ENCODE measurements at regions not wholly inside any gene's neighbourhood (a gene's known extent, or its start where the extent isn't known, plus 50 kb on each side); places are given as distances from the start of the nearest gene placed in this dataset.

DNA sequence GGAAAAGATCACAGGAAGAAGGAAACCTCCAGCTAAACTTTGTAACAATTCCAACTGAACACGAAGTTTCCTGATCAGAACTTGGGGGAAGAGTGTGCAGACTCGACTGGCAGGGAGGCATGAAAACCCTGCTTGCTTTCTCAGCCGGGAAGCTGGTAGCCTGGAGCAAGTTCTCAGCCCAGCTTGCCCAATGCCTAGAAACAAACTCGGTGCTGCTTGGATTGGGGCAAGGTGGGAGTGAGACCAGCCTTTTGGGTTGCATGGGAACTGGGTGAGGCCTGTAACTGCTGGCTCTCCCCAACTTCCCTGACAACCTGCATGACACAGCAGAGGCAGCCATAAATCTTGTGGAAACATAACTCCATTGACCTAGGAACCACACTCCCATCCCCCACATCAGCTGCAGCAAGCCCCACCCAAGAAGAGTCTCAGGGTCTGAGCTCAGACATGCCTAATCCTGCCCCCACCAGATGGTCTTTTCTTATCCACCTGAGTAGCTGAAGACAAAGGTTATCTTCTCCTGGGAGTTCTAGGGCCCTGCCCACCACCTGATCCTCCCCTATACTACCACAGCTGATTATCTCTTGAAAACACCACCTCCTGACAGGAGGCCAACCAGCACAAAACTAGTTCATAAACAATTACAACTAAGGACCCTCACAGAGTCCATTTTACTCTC lies 1859.7 kb upstream of the CELF4 start:
- WGBS: 96% methylated on average over 4 of the region's 4 CpGs
- H3K4me1 ChIP-seq (ENCODE audit: control insufficient read depth in 2 of 2, insufficient read depth in 2 of 2, low read length in 2 of 2): no peaks in the 10 kb centered on the region
- no peak for DNase-seq (ENCODE audit: low read depth in 6 of 9, low spot score in 9 of 9)

DNA sequence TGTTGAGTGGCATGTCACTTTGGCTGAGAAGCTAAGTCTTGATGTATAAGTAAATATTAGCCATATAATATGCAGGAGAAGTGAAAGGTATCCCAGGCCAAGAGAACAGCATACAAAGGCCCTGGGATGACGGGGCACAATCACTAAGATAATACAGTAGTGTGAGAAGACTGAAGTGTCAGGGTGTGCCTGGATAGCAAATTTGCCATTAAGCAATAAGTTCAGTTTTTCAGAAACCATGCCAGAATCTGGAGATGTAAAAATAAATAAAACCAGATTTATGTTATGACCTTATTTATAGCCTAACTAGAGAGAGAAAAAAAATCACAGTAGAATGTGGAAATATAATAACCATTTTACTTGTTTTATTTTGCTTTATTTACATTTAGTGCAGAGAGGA lies 1858.7 kb upstream of the CELF4 start:
- no peaks in the 10 kb centered on the region for H3K36me3 ChIP-seq (ENCODE audit: control insufficient read depth in 2 of 2, insufficient read depth in 2 of 2, low read length in 1 of 2)
- H3K9me3 ChIP-seq (ENCODE audit: control insufficient read depth in 2 of 2, insufficient read depth in 1 of 2, low read length in 1 of 2): no peaks in the 10 kb centered on the region
- H3K4me3 ChIP-seq (ENCODE audit: low read length in 2 of 2): no peak overlapping the region
- no peaks in the 10 kb centered on the region for H3K27me3 ChIP-seq (ENCODE audit: control insufficient read depth in 2 of 2, insufficient read depth in 1 of 2, low read length in 1 of 2)
- H3K27ac ChIP-seq (ENCODE audit: low read depth in 1 of 2, low read length in 1 of 2): no peak overlapping the region
- DNase-seq (ENCODE audit: low read depth in 6 of 9, low spot score in 9 of 9): no peak
- WGBS: 97% methylated on average over 1 of the region's 1 CpG
- H3K4me1 ChIP-seq (ENCODE audit: control insufficient read depth in 2 of 2, insufficient read depth in 2 of 2, low read length in 2 of 2): no peaks in the 10 kb centered on the region

More for the DNA sequence above, 1859.7 kb upstream of the CELF4 start:
- Histone ChIP-seq H3K9me3 (ENCODE audit: control insufficient read depth in 2 of 2, insufficient read depth in 1 of 2, low read length in 1 of 2) (no peaks in the 10 kb centered on the region), H3K27me3 (ENCODE audit: control insufficient read depth in 2 of 2, insufficient read depth in 1 of 2, low read length in 1 of 2) (no peaks in the 10 kb centered on the region), H3K27ac (ENCODE audit: low read depth in 1 of 2, low read length in 1 of 2) (no peak overlapping the region), H3K36me3 (ENCODE audit: control insufficient read depth in 2 of 2, insufficient read depth in 2 of 2, low read length in 1 of 2) (no peaks in the 10 kb centered on the region), H3K4me3 (ENCODE audit: low read length in 2 of 2) (no peak overlapping the region)

DNA sequence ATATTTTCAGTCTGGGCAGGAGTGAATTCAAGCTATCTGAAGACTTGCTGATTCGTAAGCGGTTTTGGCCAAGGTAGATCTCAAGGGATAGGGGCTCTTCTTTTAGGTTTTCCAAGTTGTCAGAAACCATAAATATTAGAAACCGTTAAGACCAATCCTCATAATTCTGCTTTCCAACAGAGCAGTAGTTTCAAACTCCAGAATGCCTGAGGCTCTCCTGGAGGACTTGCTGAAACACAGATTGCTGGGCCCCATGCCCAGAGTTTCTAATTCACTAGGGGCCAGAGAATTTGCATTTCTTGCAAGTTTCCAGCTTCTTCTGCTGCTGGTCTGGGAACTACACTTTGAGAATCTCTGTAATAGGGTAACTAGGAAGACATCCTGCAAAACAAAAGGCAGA lies 1855.7 kb upstream of the CELF4 start:
- H3K27ac ChIP-seq (ENCODE audit: low read depth in 1 of 2, low read length in 1 of 2): no peak overlapping the region
- no peak for DNase-seq (ENCODE audit: low read depth in 6 of 9, low spot score in 9 of 9)
- WGBS: 96% methylated on average over 3 of the region's 3 CpGs
- no peak overlapping the region for H3K4me3 ChIP-seq (ENCODE audit: low read length in 2 of 2)
- no peaks in the 10 kb centered on the region for H3K4me1 ChIP-seq (ENCODE audit: control insufficient read depth in 2 of 2, insufficient read depth in 2 of 2, low read length in 2 of 2)
- no peaks in the 10 kb centered on the region for H3K27me3 ChIP-seq (ENCODE audit: control insufficient read depth in 2 of 2, insufficient read depth in 1 of 2, low read length in 1 of 2)
- H3K36me3 ChIP-seq (ENCODE audit: control insufficient read depth in 2 of 2, insufficient read depth in 2 of 2, low read length in 1 of 2): no peaks in the 10 kb centered on the region
- no peaks in the 10 kb centered on the region for H3K9me3 ChIP-seq (ENCODE audit: control insufficient read depth in 2 of 2, insufficient read depth in 1 of 2, low read length in 1 of 2)

DNA sequence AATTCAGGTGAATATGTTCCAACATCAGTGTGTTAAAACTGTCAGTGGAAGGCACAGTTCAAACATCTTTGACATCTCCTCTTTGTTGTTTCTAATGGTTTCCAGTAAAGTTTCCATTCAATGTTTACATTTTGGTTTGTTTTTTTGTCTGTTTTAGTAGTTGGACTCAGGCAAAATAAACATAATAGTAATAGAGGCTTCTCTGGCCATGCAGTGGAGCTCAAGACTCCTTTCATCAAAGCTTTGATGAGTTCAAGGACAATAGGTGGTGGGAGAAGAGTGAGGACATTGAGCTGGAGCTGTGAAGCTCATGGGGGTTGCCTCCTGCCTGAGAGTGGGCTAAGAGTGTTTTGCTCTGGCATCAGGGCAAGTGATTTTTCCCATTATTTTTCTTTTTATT lies 1853.7 kb upstream of the CELF4 start:
- no peaks in the 10 kb centered on the region for H3K36me3 ChIP-seq (ENCODE audit: control insufficient read depth in 2 of 2, insufficient read depth in 2 of 2, low read length in 1 of 2)
- H3K4me3 ChIP-seq (ENCODE audit: low read length in 2 of 2): no peak overlapping the region
- no peaks in the 10 kb centered on the region for H3K9me3 ChIP-seq (ENCODE audit: control insufficient read depth in 2 of 2, insufficient read depth in 1 of 2, low read length in 1 of 2)
- no peaks in the 10 kb centered on the region for H3K4me1 ChIP-seq (ENCODE audit: control insufficient read depth in 2 of 2, insufficient read depth in 2 of 2, low read length in 2 of 2)
- no peak for DNase-seq (ENCODE audit: low read depth in 6 of 9, low spot score in 9 of 9)
- H3K27me3 ChIP-seq (ENCODE audit: control insufficient read depth in 2 of 2, insufficient read depth in 1 of 2, low read length in 1 of 2): no peaks in the 10 kb centered on the region
- H3K27ac ChIP-seq (ENCODE audit: low read depth in 1 of 2, low read length in 1 of 2): no peak overlapping the region

DNA sequence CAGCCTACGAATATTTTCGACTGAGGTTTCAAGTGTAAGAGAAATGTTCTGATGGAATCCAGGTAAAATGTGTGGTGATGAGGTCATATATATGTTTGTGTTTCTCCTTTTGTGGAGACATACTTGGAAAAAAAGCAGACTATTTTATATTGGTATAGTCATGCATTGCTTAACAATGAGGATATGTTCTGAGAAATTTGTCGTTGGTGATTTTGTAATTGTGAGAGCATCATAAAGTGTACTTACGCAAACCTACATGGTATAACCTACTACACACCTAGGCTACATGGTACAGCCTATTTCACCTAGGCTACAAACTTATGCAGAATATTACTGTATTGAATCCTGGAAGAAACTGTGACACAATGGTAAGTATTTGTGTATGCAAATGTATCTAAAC lies 1849.9 kb upstream of the CELF4 start:
- Histone ChIP-seq H3K27ac (ENCODE audit: low read depth in 1 of 2, low read length in 1 of 2) (no peak overlapping the region), H3K36me3 (ENCODE audit: control insufficient read depth in 2 of 2, insufficient read depth in 2 of 2, low read length in 1 of 2) (no peaks in the 10 kb centered on the region), H3K9me3 (ENCODE audit: control insufficient read depth in 2 of 2, insufficient read depth in 1 of 2, low read length in 1 of 2) (no peaks in the 10 kb centered on the region), H3K4me3 (ENCODE audit: low read length in 2 of 2) (no peak overlapping the region), H3K4me1 (ENCODE audit: control insufficient read depth in 2 of 2, insufficient read depth in 2 of 2, low read length in 2 of 2) (no peaks in the 10 kb centered on the region), H3K27me3 (ENCODE audit: control insufficient read depth in 2 of 2, insufficient read depth in 1 of 2, low read length in 1 of 2) (no peaks in the 10 kb centered on the region)
- no peak for DNase-seq (ENCODE audit: low read depth in 6 of 9, low spot score in 9 of 9)
- WGBS: 97% methylated on average over 4 of the region's 4 CpGs

DNA sequence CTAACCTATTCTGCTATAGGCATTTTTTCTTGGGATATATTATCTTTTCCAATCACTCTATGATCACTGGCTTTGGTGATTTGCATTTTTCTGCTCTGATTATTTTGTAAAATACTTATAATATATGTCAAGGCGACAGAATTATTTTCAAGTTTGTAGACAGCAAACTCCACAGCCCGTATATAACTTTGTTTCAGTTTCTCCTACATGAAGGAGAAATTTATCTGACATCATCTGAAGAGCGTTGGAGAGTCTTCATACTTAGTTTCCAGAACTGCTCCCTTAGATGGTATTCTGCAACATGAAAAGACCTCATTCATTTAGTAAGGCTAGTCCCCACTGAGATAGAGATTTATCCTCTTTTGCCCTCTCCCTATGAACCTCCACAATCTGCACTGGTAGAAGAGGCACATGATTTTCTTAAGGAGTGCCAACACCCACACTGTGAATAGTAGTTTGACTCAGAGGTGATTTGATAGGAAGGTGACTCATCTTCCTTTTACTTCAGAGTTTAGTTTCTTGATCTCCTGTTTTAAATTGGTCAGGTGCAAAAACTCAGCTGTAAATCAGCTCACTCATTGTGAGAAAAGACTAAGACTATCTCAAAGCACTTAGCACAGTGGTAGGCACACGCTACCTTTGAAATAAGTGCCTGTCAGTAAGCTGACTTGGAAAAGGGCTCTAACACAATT lies 1848.6 kb upstream of the CELF4 start:
- Histone ChIP-seq H3K4me3 (ENCODE audit: low read length in 2 of 2) (no peak overlapping the region), H3K27me3 (ENCODE audit: control insufficient read depth in 2 of 2, insufficient read depth in 1 of 2, low read length in 1 of 2) (no peaks in the 10 kb centered on the region), H3K27ac (ENCODE audit: low read depth in 1 of 2, low read length in 1 of 2) (no peak overlapping the region), H3K4me1 (ENCODE audit: control insufficient read depth in 2 of 2, insufficient read depth in 2 of 2, low read length in 2 of 2) (no peaks in the 10 kb centered on the region), H3K36me3 (ENCODE audit: control insufficient read depth in 2 of 2, insufficient read depth in 2 of 2, low read length in 1 of 2) (no peaks in the 10 kb centered on the region), H3K9me3 (ENCODE audit: control insufficient read depth in 2 of 2, insufficient read depth in 1 of 2, low read length in 1 of 2) (no peaks in the 10 kb centered on the region)
- WGBS: 95% methylated on average over 4 of the region's 4 CpGs
- no peak for DNase-seq (ENCODE audit: low read depth in 6 of 9, low spot score in 9 of 9)

DNA sequence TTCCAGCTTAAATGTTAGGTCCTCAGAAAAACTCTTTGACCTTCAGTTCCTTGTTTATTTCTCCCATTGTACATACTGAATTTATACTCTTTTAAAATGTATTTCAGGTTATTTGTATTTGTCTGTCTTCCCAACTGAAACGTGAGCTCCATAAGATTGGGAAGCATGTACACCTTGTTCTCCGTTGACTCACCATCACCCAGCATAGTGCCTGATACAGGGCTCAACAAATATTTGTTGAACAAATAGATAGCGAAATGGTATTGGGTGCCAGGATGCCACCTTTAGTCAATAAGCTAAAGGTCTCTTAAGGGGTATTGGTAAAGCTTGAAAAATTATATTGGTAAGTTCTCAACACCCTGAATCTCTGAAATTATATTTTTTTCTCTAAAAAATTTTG lies 1841.3 kb upstream of the CELF4 start:
- no peak for DNase-seq (ENCODE audit: low read depth in 6 of 9, low spot score in 9 of 9)
- H3K4me1 ChIP-seq (ENCODE audit: control insufficient read depth in 2 of 2, insufficient read depth in 2 of 2, low read length in 2 of 2): no peaks in the 10 kb centered on the region
- H3K27me3 ChIP-seq (ENCODE audit: control insufficient read depth in 2 of 2, insufficient read depth in 1 of 2, low read length in 1 of 2): no peaks in the 10 kb centered on the region
- H3K9me3 ChIP-seq (ENCODE audit: control insufficient read depth in 2 of 2, insufficient read depth in 1 of 2, low read length in 1 of 2): no peaks in the 10 kb centered on the region
- H3K4me3 ChIP-seq (ENCODE audit: low read length in 2 of 2): no peak overlapping the region
- H3K27ac ChIP-seq (ENCODE audit: low read depth in 1 of 2, low read length in 1 of 2): no peak overlapping the region
- 96% methylated on average over 3 of the region's 3 CpGs for WGBS
- no peaks in the 10 kb centered on the region for H3K36me3 ChIP-seq (ENCODE audit: control insufficient read depth in 2 of 2, insufficient read depth in 2 of 2, low read length in 1 of 2)

DNA sequence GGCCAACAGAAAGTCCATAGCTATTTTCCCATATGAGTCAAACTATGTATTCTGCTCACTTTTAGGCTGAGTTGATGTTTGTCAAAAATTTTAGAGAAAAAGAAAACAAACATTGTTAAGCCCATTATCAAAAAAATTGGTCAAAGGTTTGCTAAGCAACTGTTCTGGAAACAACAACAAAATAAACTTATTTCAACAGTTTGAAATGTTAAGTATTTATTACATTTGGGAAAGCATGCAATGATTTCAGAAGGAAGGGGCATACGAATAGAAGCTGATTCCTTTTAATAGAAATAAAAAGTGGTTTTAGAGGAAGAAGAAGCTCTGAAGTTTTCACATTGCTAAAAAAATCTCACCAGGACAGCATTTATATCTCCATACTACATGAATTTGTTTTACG lies 1837.5 kb upstream of the CELF4 start:
- no peaks in the 10 kb centered on the region for H3K4me1 ChIP-seq (ENCODE audit: control insufficient read depth in 2 of 2, insufficient read depth in 2 of 2, low read length in 2 of 2)
- H3K27ac ChIP-seq (ENCODE audit: low read depth in 1 of 2, low read length in 1 of 2): no peak overlapping the region
- 93% methylated on average over 2 of the region's 2 CpGs for WGBS
- no peak overlapping the region for H3K4me3 ChIP-seq (ENCODE audit: low read length in 2 of 2)
- H3K9me3 ChIP-seq (ENCODE audit: control insufficient read depth in 2 of 2, insufficient read depth in 1 of 2, low read length in 1 of 2): no peaks in the 10 kb centered on the region
- no peaks in the 10 kb centered on the region for H3K27me3 ChIP-seq (ENCODE audit: control insufficient read depth in 2 of 2, insufficient read depth in 1 of 2, low read length in 1 of 2)
- H3K36me3 ChIP-seq (ENCODE audit: control insufficient read depth in 2 of 2, insufficient read depth in 2 of 2, low read length in 1 of 2): no peaks in the 10 kb centered on the region
- DNase-seq (ENCODE audit: low read depth in 6 of 9, low spot score in 9 of 9): no peak

DNA sequence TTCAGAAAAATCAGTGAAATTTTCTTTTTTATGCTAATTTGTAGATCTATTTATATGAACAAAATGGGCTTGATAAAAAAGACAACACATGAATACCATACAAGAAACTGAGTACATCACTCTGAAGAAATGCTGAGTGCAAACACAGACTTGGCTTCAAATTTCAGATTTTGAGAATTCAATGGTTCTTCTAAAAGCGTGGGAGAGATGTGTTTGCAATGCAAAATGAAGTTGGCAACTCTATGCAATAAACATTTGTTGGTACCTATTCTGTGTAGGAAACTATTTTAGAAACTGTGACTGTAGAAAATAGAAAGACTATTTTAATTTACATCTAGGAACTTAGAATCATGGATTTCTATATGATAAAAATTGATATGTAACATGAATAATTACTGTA lies 1834.1 kb upstream of the CELF4 start:
- 99% methylated on average over 1 of the region's 1 CpG for WGBS
- Histone ChIP-seq H3K27ac (ENCODE audit: low read depth in 1 of 2, low read length in 1 of 2) (no peak overlapping the region), H3K36me3 (ENCODE audit: control insufficient read depth in 2 of 2, insufficient read depth in 2 of 2, low read length in 1 of 2) (no peaks in the 10 kb centered on the region), H3K4me1 (ENCODE audit: control insufficient read depth in 2 of 2, insufficient read depth in 2 of 2, low read length in 2 of 2) (no peaks in the 10 kb centered on the region), H3K27me3 (ENCODE audit: control insufficient read depth in 2 of 2, insufficient read depth in 1 of 2, low read length in 1 of 2) (no peaks in the 10 kb centered on the region), H3K4me3 (ENCODE audit: low read length in 2 of 2) (no peak overlapping the region), H3K9me3 (ENCODE audit: control insufficient read depth in 2 of 2, insufficient read depth in 1 of 2, low read length in 1 of 2) (no peaks in the 10 kb centered on the region)
- DNase-seq (ENCODE audit: low read depth in 6 of 9, low spot score in 9 of 9): no peak

Data from thymus (tissue), 11 donors.